ENCODE measurements at regions not wholly inside any gene's neighbourhood (a gene's known extent, or its start where the extent isn't known, plus 50 kb on each side); places are given as distances from the start of the nearest gene placed in this dataset.

DNA sequence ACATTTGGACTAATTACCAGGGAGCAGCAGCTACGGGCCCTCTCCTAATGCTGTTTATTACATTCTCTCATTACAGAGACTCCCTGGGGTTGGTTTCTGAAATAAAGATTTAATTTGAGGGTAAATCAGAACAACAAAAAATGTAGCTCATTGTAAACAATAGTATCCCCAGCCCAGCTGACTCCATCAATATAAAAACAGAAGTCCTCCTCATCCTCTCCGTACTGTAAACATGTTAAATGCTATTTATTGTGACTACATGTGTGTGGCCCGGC is 670.4 kb downstream of the TOX3 start:
- no peaks in the 10 kb centered on the region for H3K9me1 ChIP-seq (replicated peaks; ENCODE audit: control insufficient read depth, extremely low read depth, insufficient read depth, low read length)
- H3K9me3 ChIP-seq (replicated peaks; ENCODE audit: control insufficient read depth, insufficient read depth, low read length) = peaks cover 2% of the 10 kb centered on the region
- H3K27ac ChIP-seq (ENCODE audit: insufficient read depth, low read depth, low read length) = no peak overlapping the region
- H4K20me1 ChIP-seq (replicated peaks; ENCODE audit: control insufficient read depth, extremely low read depth, insufficient read depth, low read length) = no peaks in the 10 kb centered on the region
- intact Hi-C loops (cut with micrococcal nuclease) = no loop called here
- no peak overlapping the region for H3K9ac ChIP-seq (replicated peaks; ENCODE audit: extremely low read depth, insufficient read depth, low read length)
- FAIRE-seq (no peak), DNase-seq (ENCODE audit: low read depth, low spot score) (no peak)
- H2AFZ ChIP-seq (ENCODE audit: low read depth, low read length) = no peak overlapping the region
- H3K4me1 ChIP-seq (ENCODE audit: control insufficient read depth, extremely low read depth, insufficient read depth, low read length) = no peaks in the 10 kb centered on the region
- ChIA-PET CTCF (no interaction called here), POLR2A (no interaction called here)
- H3K4me3 ChIP-seq (replicated peaks in 1 of 3; ENCODE audit: insufficient read depth in 1 of 3, low read depth in 1 of 3, low read length in 3 of 3) = no peak overlapping the region
- no peaks in the 10 kb centered on the region for H3K27me3 ChIP-seq (ENCODE audit: control insufficient read depth in 2 of 2, insufficient read depth in 2 of 2, low read length in 2 of 2)
- H3K79me2 ChIP-seq (ENCODE audit: control insufficient read depth, insufficient read depth, low read length) = no peaks in the 10 kb centered on the region
- no TSS peak for BruUV-seq (replicated peaks)
- TF ChIP-seq, protein P1, sequence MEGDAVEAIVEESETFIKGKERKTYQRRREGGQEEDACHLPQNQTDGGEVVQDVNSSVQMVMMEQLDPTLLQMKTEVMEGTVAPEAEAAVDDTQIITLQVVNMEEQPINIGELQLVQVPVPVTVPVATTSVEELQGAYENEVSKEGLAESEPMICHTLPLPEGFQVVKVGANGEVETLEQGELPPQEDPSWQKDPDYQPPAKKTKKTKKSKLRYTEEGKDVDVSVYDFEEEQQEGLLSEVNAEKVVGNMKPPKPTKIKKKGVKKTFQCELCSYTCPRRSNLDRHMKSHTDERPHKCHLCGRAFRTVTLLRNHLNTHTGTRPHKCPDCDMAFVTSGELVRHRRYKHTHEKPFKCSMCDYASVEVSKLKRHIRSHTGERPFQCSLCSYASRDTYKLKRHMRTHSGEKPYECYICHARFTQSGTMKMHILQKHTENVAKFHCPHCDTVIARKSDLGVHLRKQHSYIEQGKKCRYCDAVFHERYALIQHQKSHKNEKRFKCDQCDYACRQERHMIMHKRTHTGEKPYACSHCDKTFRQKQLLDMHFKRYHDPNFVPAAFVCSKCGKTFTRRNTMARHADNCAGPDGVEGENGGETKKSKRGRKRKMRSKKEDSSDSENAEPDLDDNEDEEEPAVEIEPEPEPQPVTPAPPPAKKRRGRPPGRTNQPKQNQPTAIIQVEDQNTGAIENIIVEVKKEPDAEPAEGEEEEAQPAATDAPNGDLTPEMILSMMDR (IDR thresholded peaks at IDR 0.05; ENCODE audit: extremely low read depth in 1 of 2, insufficient read depth in 1 of 2, low read depth in 1 of 2, low read length in 2 of 2) = no peak
- no peak for TF ChIP-seq POLR2AphosphoS5 (IDR thresholded peaks at IDR 0.05; ENCODE audit: insufficient read depth, low read depth, low read length)
- TF ChIP-seq MYC (IDR thresholded peaks at IDR 0.05; ENCODE audit: low read depth, low read length) = no peak
- no peak for TF ChIP-seq POLR2A (IDR thresholded peaks at IDR 0.05; ENCODE audit: low read depth, low read length)
- TF ChIP-seq, protein P2, sequence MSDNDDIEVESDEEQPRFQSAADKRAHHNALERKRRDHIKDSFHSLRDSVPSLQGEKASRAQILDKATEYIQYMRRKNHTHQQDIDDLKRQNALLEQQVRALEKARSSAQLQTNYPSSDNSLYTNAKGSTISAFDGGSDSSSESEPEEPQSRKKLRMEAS (IDR thresholded peaks at IDR 0.05; ENCODE audit: insufficient read depth, insufficient read length) = no peak
- no peak for TF ChIP-seq FOS (IDR thresholded peaks at IDR 0.05; ENCODE audit: borderline replicate concordance, insufficient read depth, low read length)
- TF ChIP-seq GATA2 (IDR thresholded peaks at IDR 0.05; ENCODE audit: insufficient read depth, insufficient read length, low read depth, low read length) = no peak
- no peak for TF ChIP-seq JUN (IDR thresholded peaks at IDR 0.05; ENCODE audit: borderline replicate concordance, insufficient read depth, insufficient read length, low read depth)
- TF ChIP-seq EZH2 (IDR thresholded peaks at IDR 0.05; ENCODE audit: borderline replicate concordance, low read depth, low read length, severe bottlenecking) = no peak
- H3K4me2 ChIP-seq (ENCODE audit: insufficient read depth, low read length) = no peak overlapping the region
- no peaks in the 10 kb centered on the region for H3K36me3 ChIP-seq (ENCODE audit: control insufficient read depth in 2 of 2, extremely low read depth in 1 of 2, insufficient read depth in 2 of 2, low read length in 2 of 2)
- dilution Hi-C loops (cut with MboI; ENCODE audit: extremely low pct_ligation_motif_present, low sequenced_read_pairs) = no loop called here

Data from endothelial cell of umbilical vein (primary cell).